ENCODE measurements at regions not wholly inside any gene's neighbourhood (a gene's known extent, or its start where the extent isn't known, plus 50 kb on each side); places are given as distances from the start of the nearest gene placed in this dataset.

DNA sequence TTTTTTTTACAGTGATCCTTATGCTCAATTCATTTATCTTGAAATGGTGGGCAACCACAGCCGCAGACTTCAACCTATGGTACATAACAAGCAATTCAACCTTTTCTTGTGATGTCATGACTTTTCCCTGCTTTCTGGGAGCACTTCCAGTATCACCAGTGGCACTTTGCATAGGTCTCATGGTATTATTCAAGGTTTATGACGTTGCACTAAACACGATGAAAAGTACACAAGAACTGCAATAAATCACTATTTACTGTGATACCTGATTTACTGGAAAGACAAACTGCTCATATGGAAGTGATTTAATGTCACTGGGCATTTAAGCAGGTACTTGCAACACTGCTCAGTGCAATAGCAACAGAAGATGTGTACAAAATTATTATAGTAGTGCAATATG, 251.7 kb upstream of the CXCL12 start:
- no peak for TF ChIP-seq EZH2 (IDR thresholded peaks at IDR 0.05)
- TF ChIP-seq, protein P1, sequence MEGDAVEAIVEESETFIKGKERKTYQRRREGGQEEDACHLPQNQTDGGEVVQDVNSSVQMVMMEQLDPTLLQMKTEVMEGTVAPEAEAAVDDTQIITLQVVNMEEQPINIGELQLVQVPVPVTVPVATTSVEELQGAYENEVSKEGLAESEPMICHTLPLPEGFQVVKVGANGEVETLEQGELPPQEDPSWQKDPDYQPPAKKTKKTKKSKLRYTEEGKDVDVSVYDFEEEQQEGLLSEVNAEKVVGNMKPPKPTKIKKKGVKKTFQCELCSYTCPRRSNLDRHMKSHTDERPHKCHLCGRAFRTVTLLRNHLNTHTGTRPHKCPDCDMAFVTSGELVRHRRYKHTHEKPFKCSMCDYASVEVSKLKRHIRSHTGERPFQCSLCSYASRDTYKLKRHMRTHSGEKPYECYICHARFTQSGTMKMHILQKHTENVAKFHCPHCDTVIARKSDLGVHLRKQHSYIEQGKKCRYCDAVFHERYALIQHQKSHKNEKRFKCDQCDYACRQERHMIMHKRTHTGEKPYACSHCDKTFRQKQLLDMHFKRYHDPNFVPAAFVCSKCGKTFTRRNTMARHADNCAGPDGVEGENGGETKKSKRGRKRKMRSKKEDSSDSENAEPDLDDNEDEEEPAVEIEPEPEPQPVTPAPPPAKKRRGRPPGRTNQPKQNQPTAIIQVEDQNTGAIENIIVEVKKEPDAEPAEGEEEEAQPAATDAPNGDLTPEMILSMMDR (IDR thresholded peaks at IDR 0.05 in 2 of 3, conservative IDR thresholded peaks at IDR 0.05 in 1 of 3; ENCODE audit: borderline replicate concordance in 1 of 3, insufficient read depth in 1 of 3, low read depth in 2 of 3, low read length in 2 of 3): no peak

Data from HCT116 (cell line).